ENCODE measurements at regions not wholly inside any gene's neighbourhood (a gene's known extent, or its start where the extent isn't known, plus 50 kb on each side); places are given as distances from the start of the nearest gene placed in this dataset.

GRCh38 chr6:48695872-48696271 is 584.9 kb upstream of the PTCHD4 start:
- Histone ChIP-seq H3K79me1 (replicated peaks; ENCODE audit: low read length, poor library complexity, severe bottlenecking) (no peaks in the 10 kb centered on the region), H2BK12ac (ENCODE audit: low read length in 2 of 2) (no peak overlapping the region), H3K18ac (ENCODE audit: low read depth in 1 of 2, low read length in 2 of 2) (no peak overlapping the region), H3K36me3 (ENCODE audit: control insufficient read depth in 1 of 2, insufficient read depth in 2 of 2, low read depth in 1 of 2, low read length in 2 of 2) (no peaks in the 10 kb centered on the region), H2BK5ac (ENCODE audit: low read depth, low read length, poor library complexity, severe bottlenecking) (no peak overlapping the region), H4K91ac (ENCODE audit: low read length) (no peak overlapping the region), H4K8ac (ENCODE audit: low read length) (no peak overlapping the region), H3K23ac (ENCODE audit: low read length in 2 of 2) (no peak overlapping the region), H3K9me3 (ENCODE audit: control insufficient read depth, low read length) (peaks cover 40% of the 10 kb centered on the region), H2AFZ (ENCODE audit: low read depth, low read length) (no peak overlapping the region), H3K4me1 (ENCODE audit: control insufficient read depth, insufficient read depth, low read depth, low read length) (no peaks in the 10 kb centered on the region), H3K4me3 (ENCODE audit: insufficient read depth in 1 of 2, low read depth in 1 of 2, low read length in 2 of 2) (no peak overlapping the region), H3K4me2 (ENCODE audit: low read length, poor library complexity, severe bottlenecking) (no peak overlapping the region), H3K14ac (ENCODE audit: low read length in 2 of 2) (no peak overlapping the region), H3K4ac (ENCODE audit: low read depth in 1 of 2, low read length in 2 of 2) (no peak overlapping the region), H3K27me3 (ENCODE audit: control insufficient read depth in 1 of 2, insufficient read depth in 1 of 2, low read length in 2 of 2) (no peaks in the 10 kb centered on the region), H3K27ac (ENCODE audit: low read length, poor library complexity, severe bottlenecking) (no peak overlapping the region), H2AK5ac (ENCODE audit: low read length, severe bottlenecking) (no peak overlapping the region), H2BK15ac (ENCODE audit: low read depth, poor library complexity, severe bottlenecking) (no peak overlapping the region), H2BK120ac (ENCODE audit: low read depth, low read length) (no peak overlapping the region), H3K9ac (ENCODE audit: low read length) (no peak overlapping the region)
- no peak for DNase-seq
- WGBS, result 71% methylated on average over 3 of the region's 3 CpGs

DNA sequence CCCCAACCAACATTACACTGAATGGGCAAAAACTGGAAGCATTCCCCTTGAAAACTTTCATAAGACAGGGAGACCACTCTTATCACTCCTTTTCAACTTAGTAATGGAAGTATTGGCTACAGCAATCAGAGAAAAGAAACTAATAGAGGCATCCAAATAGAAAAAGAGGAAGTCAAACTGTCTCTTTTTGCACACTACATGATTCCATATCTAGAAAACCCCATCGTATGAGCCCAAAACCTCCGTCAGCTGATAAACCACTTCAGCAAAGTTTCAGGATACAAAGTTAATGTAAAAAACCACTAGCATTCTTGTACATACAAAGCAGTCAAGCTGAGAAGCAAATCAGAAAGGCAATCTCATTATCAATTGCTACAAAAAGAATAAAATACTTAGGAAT is 580.4 kb upstream of the PTCHD4 start:
- Histone ChIP-seq H2AK5ac (ENCODE audit: low read length, severe bottlenecking) (no peak overlapping the region), H2BK12ac (ENCODE audit: low read length in 2 of 2) (no peak overlapping the region), H3K14ac (ENCODE audit: low read length in 2 of 2) (no peak overlapping the region), H3K79me1 (replicated peaks; ENCODE audit: low read length, poor library complexity, severe bottlenecking) (no peaks in the 10 kb centered on the region), H3K27ac (ENCODE audit: low read length, poor library complexity, severe bottlenecking) (no peak overlapping the region), H2BK15ac (ENCODE audit: low read depth, poor library complexity, severe bottlenecking) (no peak overlapping the region), H3K4me1 (ENCODE audit: control insufficient read depth, insufficient read depth, low read depth, low read length) (no peaks in the 10 kb centered on the region), H3K36me3 (ENCODE audit: control insufficient read depth in 1 of 2, insufficient read depth in 2 of 2, low read depth in 1 of 2, low read length in 2 of 2) (no peaks in the 10 kb centered on the region), H3K4me3 (ENCODE audit: insufficient read depth in 1 of 2, low read depth in 1 of 2, low read length in 2 of 2) (no peak overlapping the region), H3K4me2 (ENCODE audit: low read length, poor library complexity, severe bottlenecking) (no peak overlapping the region), H3K9me3 (ENCODE audit: control insufficient read depth, low read length) (peaks cover 64% of the 10 kb centered on the region), H3K4ac (ENCODE audit: low read depth in 1 of 2, low read length in 2 of 2) (no peak overlapping the region), H4K8ac (ENCODE audit: low read length) (no peak overlapping the region), H2BK5ac (ENCODE audit: low read depth, low read length, poor library complexity, severe bottlenecking) (no peak overlapping the region), H3K18ac (ENCODE audit: low read depth in 1 of 2, low read length in 2 of 2) (no peak overlapping the region), H3K23ac (ENCODE audit: low read length in 2 of 2) (no peak overlapping the region), H3K9ac (ENCODE audit: low read length) (no peak overlapping the region), H4K91ac (ENCODE audit: low read length) (no peak overlapping the region), H3K27me3 (ENCODE audit: control insufficient read depth in 1 of 2, insufficient read depth in 1 of 2, low read length in 2 of 2) (no peaks in the 10 kb centered on the region), H2AFZ (ENCODE audit: low read depth, low read length) (no peak overlapping the region), H2BK120ac (ENCODE audit: low read depth, low read length) (no peak overlapping the region)
- WGBS, result 85% methylated on average over 2 of the region's 2 CpGs
- DNase-seq, result no peak

DNA sequence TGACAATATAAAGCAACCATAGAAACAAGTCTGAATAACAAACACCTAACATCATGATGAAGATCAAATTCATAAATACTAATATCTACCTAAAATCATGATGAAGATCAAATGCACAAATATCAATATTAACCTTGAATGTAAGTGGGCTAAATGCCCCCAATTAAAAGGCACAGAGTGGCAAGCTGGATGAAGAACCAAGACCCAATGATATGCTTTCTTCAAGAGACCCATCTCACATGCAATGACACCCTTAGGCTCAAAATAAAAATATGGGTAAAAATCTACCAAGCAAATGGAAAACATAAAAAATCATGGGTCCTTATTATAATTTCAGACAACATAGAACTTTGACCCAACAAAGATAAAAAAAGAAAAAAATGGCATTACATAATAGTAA is 578.5 kb upstream of the PTCHD4 start:
- Histone ChIP-seq H3K4ac (ENCODE audit: low read depth in 1 of 2, low read length in 2 of 2) (no peak overlapping the region), H2BK5ac (ENCODE audit: low read depth, low read length, poor library complexity, severe bottlenecking) (no peak overlapping the region), H2BK15ac (ENCODE audit: low read depth, poor library complexity, severe bottlenecking) (no peak overlapping the region), H3K4me2 (ENCODE audit: low read length, poor library complexity, severe bottlenecking) (no peak overlapping the region), H3K27me3 (ENCODE audit: control insufficient read depth in 1 of 2, insufficient read depth in 1 of 2, low read length in 2 of 2) (no peaks in the 10 kb centered on the region), H3K9me3 (ENCODE audit: control insufficient read depth, low read length) (peaks cover 59% of the 10 kb centered on the region), H3K79me1 (replicated peaks; ENCODE audit: low read length, poor library complexity, severe bottlenecking) (no peaks in the 10 kb centered on the region), H4K8ac (ENCODE audit: low read length) (no peak overlapping the region), H2AFZ (ENCODE audit: low read depth, low read length) (no peak overlapping the region), H3K18ac (ENCODE audit: low read depth in 1 of 2, low read length in 2 of 2) (no peak overlapping the region), H3K27ac (ENCODE audit: low read length, poor library complexity, severe bottlenecking) (no peak overlapping the region), H2BK120ac (ENCODE audit: low read depth, low read length) (no peak overlapping the region), H3K4me1 (ENCODE audit: control insufficient read depth, insufficient read depth, low read depth, low read length) (no peaks in the 10 kb centered on the region), H3K4me3 (ENCODE audit: insufficient read depth in 1 of 2, low read depth in 1 of 2, low read length in 2 of 2) (no peak overlapping the region), H3K23ac (ENCODE audit: low read length in 2 of 2) (no peak overlapping the region), H3K9ac (ENCODE audit: low read length) (no peak overlapping the region), H4K91ac (ENCODE audit: low read length) (no peak overlapping the region), H3K14ac (ENCODE audit: low read length in 2 of 2) (no peak overlapping the region), H2AK5ac (ENCODE audit: low read length, severe bottlenecking) (no peak overlapping the region), H3K36me3 (ENCODE audit: control insufficient read depth in 1 of 2, insufficient read depth in 2 of 2, low read depth in 1 of 2, low read length in 2 of 2) (no peaks in the 10 kb centered on the region), H2BK12ac (ENCODE audit: low read length in 2 of 2) (no peak overlapping the region)
- DNase-seq, result no peak

DNA sequence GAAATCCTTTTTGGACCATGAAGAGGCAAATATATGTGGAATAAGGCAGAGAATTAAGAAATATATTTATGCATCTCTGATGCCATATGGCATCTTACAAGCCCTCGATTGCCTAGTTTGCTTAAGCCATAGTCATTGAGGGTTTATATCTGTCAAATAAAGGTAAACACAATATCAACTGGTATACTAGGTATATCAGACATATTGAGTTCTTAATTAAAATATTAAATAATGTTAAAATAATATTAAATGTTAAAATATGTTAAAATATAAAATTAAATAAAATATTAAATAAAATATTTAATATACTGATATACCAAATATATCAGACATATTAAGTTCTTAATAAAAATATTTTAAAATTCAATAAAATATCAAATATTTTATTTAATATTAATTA is 567.4 kb upstream of the PTCHD4 start:
- Histone ChIP-seq H3K18ac (ENCODE audit: low read depth in 1 of 2, low read length in 2 of 2) (no peak overlapping the region), H3K4ac (ENCODE audit: low read depth in 1 of 2, low read length in 2 of 2) (no peak overlapping the region), H3K9me3 (ENCODE audit: control insufficient read depth, low read length) (no peaks in the 10 kb centered on the region), H4K91ac (ENCODE audit: low read length) (no peak overlapping the region), H2BK5ac (ENCODE audit: low read depth, low read length, poor library complexity, severe bottlenecking) (no peak overlapping the region), H3K4me3 (ENCODE audit: insufficient read depth in 1 of 2, low read depth in 1 of 2, low read length in 2 of 2) (no peak overlapping the region), H3K4me1 (ENCODE audit: control insufficient read depth, insufficient read depth, low read depth, low read length) (no peaks in the 10 kb centered on the region), H2BK120ac (ENCODE audit: low read depth, low read length) (no peak overlapping the region), H3K79me1 (replicated peaks; ENCODE audit: low read length, poor library complexity, severe bottlenecking) (no peaks in the 10 kb centered on the region), H2AK5ac (ENCODE audit: low read length, severe bottlenecking) (no peak overlapping the region), H3K36me3 (ENCODE audit: control insufficient read depth in 1 of 2, insufficient read depth in 2 of 2, low read depth in 1 of 2, low read length in 2 of 2) (no peaks in the 10 kb centered on the region), H3K23ac (ENCODE audit: low read length in 2 of 2) (no peak overlapping the region), H3K4me2 (ENCODE audit: low read length, poor library complexity, severe bottlenecking) (no peak overlapping the region), H4K8ac (ENCODE audit: low read length) (no peak overlapping the region), H3K27ac (ENCODE audit: low read length, poor library complexity, severe bottlenecking) (no peak overlapping the region), H3K27me3 (ENCODE audit: control insufficient read depth in 1 of 2, insufficient read depth in 1 of 2, low read length in 2 of 2) (no peaks in the 10 kb centered on the region), H2BK15ac (ENCODE audit: low read depth, poor library complexity, severe bottlenecking) (no peak overlapping the region), H2BK12ac (ENCODE audit: low read length in 2 of 2) (no peak overlapping the region), H3K14ac (ENCODE audit: low read length in 2 of 2) (no peak overlapping the region), H2AFZ (ENCODE audit: low read depth, low read length) (no peak overlapping the region), H3K9ac (ENCODE audit: low read length) (no peak overlapping the region)
- DNase-seq, result no peak
- no CpG with 5 or more reads among the region's 1 CpG for WGBS
